H1 (cell line): ENCODE measurements at regions not wholly inside any gene's neighbourhood (a gene's known extent, or its start where the extent isn't known, plus 50 kb on each side); places are given as distances from the start of the nearest gene placed in this dataset.

ENCODE experiments used
- BACH1 ChIP-seq: IDR thresholded peaks from 2 replicates; pipeline ENCODE4 v1.6.1; 2012; ENCODE audit warnings: low read length, improper control_type of control experiment
- CHD1 ChIP-seq: IDR thresholded peaks from 2 replicates; pipeline ENCODE4 v1.6.1; 2012; ENCODE audit warnings: low read depth, low read length, improper control_type of control experiment
- CHD7 ChIP-seq: fragments of 300-600 bp; sonication (generic); IDR thresholded peaks from 2 replicates; pipeline ENCODE4 v1.7.1; 2012; ENCODE audit warnings: low read length, moderate library complexity, mild to moderate bottlenecking, inconsistent platforms; ENCODE audit not compliant: insufficient replicate concordance
- CTBP2 ChIP-seq: IDR thresholded peaks from 2 replicates; pipeline ENCODE4 v1.7.0; 2011; ENCODE audit warnings: borderline replicate concordance, mild to moderate bottlenecking, moderate library complexity, mixed read lengths, low read length; ENCODE audit not compliant: insufficient read depth, insufficient read length
- JUN ChIP-seq: IDR thresholded peaks from 2 replicates; pipeline ENCODE4 v1.6.1; 2011; ENCODE audit warnings: low read depth, mild to moderate bottlenecking, improper control_type of control experiment, low read length
- NANOG ChIP-seq: IDR thresholded peaks from 2 replicates; pipeline ENCODE4 v1.6.1; 2011; ENCODE audit warnings: low read length, low read depth, mild to moderate bottlenecking, inconsistent platforms; ENCODE audit not compliant: insufficient read depth, poor library complexity, severe bottlenecking
- RXRA ChIP-seq: IDR thresholded peaks from 2 replicates; pipeline ENCODE4 v1.6.1; 2011; ENCODE audit warnings: low read depth, mild to moderate bottlenecking, low read length, moderate library complexity; ENCODE audit not compliant: insufficient read depth
- SIN3A ChIP-seq, 2 experiments: IDR thresholded peaks in 1 of 2; conservative IDR thresholded peaks in 1 of 2; 2 replicates each; pipeline ENCODE4 v1.6.1; 2011 to 2012; ENCODE audit warnings: low read length in 2 of 2, improper control_type of control experiment in 1 of 2, low read depth in 1 of 2, mild to moderate bottlenecking in 1 of 2
- SP1 ChIP-seq: IDR thresholded peaks from 2 replicates; pipeline ENCODE4 v1.6.1; 2011; ENCODE audit warnings: low read depth, low read length
- SP4 ChIP-seq: IDR thresholded peaks from 2 replicates; pipeline ENCODE4 v1.6.1; 2012; ENCODE audit warnings: low read length, inconsistent platforms
- SUZ12 ChIP-seq: fragments of 200-600 bp; sonication (generic); IDR thresholded peaks from 2 replicates; pipeline ENCODE4 v1.6.1; 2012; ENCODE audit warnings: mild to moderate bottlenecking, inconsistent platforms, low read length, moderate library complexity, mixed read lengths
- TAF1 ChIP-seq: IDR thresholded peaks from 2 replicates; pipeline ENCODE4 v1.6.1; 2011; ENCODE audit warnings: mild to moderate bottlenecking, low read depth, low read length
- TCF12 ChIP-seq: IDR thresholded peaks from 2 replicates; pipeline ENCODE4 v1.6.1; 2011; ENCODE audit warnings: low read depth, mild to moderate bottlenecking, low read length

GRCh38 chr1:102593276-102593675, 515.0 kb downstream of the COL11A1 start (continued):
- TF ChIP-seq CHD7 (no peak), JUN (no peak), SUZ12 (no peak), SIN3A (conservative IDR thresholded peaks at IDR 0.05 in 1 of 2, IDR thresholded peaks at IDR 0.05 in 1 of 2; ENCODE audit: low read depth in 1 of 2, low read length in 2 of 2) (no peak), RXRA (no peak), BACH1 (no peak), SP4 (no peak), CTBP2 (no peak), TAF1 (no peak), CHD1 (no peak), TCF12 (no peak), NANOG (no peak), SP1 (no peak)
